GM19025 (cell line): ENCODE measurements at regions not wholly inside any gene's neighbourhood (a gene's known extent, or its start where the extent isn't known, plus 50 kb on each side); places are given as distances from the start of the nearest gene placed in this dataset.
A peak's percentile ranks its signal among the peaks of the same experiment; 100 is the strongest.
"Not testable (repeated sequence)": the region's sequence is repeated elsewhere in the genome, so short reads cannot be mapped to it uniquely, and the experiment has no call there.

Source experiments
- ATAC-seq: cut with Tn5 transposase; IDR thresholded peaks from one replicate; pipeline ENCODE4 v1.9.1; 2021; ENCODE audit warnings: mild to moderate bottlenecking, low read depth, moderate library complexity; ENCODE audit not compliant: unreplicated experiment

DNA sequence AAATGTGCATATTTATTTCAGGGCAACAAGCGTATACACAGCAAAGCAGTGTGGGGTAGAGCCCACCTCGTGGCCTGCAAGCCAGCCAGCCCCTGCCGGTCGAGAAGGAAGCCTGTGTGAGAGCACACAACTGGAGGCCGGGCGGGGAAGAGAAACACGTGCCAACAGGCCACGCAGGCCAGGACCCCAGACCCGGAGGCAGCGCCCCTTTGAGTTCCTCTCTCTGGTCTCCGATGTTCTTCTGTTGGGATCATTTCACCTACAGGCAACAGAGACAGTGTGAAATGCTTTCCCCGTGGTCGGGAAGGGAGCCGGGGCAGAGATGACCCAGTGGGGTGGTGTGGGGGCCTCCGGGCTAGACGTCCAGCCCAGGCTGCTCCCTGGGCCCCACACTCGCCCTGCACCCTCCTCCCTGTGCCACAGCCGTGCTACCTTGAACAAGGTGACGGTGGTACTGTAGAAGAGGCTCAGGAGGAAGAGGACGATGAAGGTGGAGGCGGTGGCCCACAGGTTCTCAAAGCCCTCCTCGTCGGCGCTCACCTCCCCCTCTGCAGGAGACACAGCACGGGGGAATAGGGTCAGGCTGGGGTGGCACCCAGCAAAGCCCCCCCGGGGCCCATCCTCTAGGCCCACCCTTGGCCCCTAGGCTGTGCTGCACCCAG lies 325.5 kb downstream of the TMEM121 start:
- ATAC-seq = no peak

DNA sequence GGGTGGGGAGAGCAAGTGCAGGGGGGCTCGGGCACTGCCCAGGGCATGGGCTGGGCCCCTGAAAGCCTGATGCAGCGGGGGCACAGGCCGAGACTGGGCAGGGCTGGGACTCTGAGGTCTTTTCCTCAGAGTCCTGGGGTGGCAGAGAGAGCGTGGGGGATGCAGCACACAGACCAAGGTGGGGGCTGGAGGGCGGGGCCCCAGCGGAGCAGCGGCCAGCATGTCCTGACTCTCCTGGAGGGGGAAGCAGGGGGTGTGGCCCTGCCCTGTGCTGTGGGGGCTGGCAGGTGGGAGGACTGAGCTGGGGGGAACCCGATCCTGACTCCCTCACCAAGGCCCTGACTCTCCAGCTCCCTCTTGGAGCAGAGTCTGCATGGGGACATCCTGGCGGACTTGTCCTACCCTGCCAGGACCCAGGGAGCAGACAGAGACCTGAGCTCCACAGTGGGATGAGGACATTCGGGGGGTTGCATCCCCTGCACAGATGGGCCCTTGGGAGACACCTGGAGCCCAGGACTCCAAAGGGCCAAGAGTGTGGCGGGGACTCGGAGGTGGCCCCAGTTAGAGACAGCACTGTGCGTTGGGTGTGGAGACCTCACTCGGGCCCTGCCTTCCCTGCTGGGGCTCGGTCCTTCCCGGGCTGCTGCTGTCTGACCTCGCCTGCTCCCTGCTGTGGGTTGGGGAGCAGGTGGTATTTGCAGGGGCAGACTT lies 326.1 kb downstream of the TMEM121 start:
- no peak for ATAC-seq

DNA sequence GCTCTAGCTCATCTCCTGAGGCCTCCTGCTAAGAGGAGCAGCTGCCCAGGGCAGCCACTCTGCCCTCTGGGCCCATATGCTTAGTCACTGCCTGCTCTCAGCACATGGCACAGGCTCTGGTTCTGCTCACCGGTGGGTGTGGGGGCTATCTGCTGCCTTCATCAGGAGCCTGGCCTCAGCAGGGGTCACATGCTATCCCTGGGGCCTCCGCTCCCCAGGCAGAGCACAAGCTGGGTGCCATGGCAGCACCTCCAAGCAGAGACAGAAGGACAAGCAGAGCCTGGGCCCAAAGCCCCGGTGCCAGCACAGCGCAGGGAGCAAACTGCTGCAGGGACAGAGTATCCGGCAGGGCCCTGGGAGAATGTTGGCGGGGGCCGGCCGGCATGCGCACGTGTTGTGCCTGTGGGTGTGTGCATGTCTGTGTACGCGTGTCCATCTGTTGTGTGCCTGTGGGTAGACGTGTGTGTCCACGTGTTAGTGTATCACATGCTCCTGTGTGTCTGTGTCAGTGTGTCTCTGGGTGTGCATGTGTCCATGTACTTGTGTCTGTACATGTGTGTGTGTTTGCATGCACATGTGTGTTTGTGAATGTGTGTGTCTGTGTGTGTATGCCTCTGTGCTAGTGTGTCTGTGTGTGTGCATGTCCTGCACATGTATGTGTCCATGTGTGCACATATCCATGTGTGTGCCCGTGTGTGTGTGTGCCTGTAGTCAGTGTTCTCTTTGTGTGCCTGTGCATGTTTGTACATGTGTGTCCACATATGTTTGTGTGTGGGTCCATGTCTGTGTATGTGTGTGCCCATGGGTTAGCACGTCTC lies 326.9 kb downstream of the TMEM121 start:
- ATAC-seq = no peak

DNA sequence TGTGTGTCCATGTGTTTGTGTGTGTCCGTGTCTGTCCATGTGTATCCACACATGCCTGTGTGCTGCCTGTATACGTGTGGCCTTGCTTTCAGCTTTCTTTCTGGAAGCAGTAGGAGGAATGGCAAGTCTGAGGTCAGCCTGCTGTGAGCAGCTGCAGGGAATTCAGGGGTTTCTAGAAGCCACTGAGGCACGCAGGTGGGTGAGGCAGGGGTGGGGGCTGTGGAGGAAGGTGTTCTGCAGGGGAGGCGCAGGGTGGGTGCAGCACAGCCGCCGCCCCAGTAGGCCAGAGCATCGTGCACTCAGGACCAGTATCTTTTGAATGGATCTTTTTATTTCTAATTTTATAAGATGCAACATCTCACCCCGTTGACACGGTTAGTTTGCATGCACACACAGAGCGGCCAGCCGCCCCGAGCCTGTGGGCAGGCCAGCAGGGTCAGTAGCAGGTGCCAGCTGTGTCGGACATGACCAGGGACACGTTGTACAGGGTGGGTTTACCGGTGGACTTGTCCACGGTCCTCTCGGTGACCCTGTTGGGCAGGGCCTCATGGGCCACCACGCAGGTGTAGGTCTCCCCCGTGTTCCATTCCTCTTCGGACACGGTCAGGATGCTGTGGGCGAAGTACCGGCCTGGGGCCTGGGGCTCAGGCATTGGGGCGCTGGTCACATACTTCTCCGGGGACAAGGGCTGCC lies 327.7 kb downstream of the TMEM121 start:
- ATAC-seq = no peak

DNA sequence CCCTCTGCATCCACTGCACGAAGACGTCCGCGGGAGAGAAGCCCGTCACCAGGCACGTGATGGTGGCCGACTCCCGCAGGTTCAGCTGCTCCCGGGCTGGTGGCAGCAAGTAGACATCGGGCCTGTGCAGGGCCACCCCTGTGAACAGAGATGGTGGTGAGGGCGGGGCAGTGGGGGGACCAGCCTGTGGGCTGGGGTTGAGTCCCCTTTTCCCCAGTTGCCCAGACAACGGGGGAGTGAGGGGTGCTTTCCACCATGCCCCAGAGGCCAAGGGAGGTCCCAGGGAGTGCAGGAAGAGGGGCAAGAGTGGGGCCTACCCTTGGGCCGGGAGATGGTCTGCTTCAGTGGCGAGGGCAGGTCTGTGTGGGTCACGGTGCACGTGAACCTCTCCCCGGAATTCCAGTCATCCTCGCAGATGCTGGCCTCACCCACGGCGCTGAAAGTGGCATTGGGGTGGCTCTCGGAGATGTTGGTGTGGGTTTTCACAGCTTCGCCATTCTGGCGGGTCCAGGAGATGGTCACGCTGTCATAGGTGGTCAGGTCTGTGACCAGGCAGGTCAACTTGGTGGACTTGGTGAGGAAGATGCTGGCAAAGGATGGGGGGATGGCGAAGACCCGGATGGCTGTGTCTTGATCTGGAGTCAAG lies 328.3 kb downstream of the TMEM121 start:
- no peak for ATAC-seq

- ATAC-seq = no peak
These were observed 329.0 kb downstream of the TMEM121 start for GRCh38 chr14:105855246-105855892.

- no peak for ATAC-seq
These were observed 329.7 kb downstream of the TMEM121 start for GRCh38 chr14:105855893-105856675.

GRCh38 chr14:105856676-105857219 lies 330.4 kb downstream of the TMEM121 start:
- ATAC-seq = no peak

- no peak for ATAC-seq
These were observed 330.9 kb downstream of the TMEM121 start for GRCh38 chr14:105857220-105857825.

- ATAC-seq = no peak
These were observed 331.7 kb downstream of the TMEM121 start for GRCh38 chr14:105857826-105858675.

- no peak for ATAC-seq
These were observed 332.3 kb downstream of the TMEM121 start for GRCh38 chr14:105858676-105859025.

DNA sequence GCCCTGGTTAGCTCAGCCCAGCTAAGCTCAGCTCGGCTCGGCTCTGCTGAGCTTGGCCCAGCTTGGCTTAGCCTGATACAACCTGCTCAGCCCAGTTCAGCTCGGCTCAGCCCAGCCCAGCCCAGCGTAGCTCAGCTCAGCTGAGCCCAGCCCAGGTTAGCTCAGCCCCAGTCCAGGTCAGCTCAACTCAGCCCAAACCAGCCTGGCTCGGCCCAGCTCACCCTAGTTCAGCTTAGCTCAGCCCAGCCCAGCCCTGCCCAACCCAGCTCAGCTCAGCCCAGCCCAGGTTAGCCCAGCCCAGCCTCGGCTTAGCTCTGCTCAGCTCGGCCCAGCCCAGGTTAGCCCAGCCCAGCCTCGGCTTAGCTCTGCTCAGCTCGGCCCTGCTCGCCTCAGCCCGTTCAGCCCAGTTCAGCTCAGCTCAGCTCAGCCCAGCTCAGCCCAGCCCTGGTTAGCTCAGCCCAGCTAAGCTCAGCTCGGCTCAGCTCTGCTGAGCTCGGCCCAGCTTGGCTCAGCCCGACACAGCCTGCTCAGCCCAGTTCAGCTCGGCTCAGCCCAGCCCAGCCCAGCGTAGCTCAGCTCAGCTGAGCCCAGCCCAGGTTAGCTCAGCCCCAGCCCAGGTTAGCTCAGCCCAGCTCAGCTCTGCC lies 332.8 kb downstream of the TMEM121 start:
- not testable (repeated sequence) for ATAC-seq

GRCh38 chr14:105859717-105860614 lies 333.6 kb downstream of the TMEM121 start:
- no peak for ATAC-seq

DNA sequence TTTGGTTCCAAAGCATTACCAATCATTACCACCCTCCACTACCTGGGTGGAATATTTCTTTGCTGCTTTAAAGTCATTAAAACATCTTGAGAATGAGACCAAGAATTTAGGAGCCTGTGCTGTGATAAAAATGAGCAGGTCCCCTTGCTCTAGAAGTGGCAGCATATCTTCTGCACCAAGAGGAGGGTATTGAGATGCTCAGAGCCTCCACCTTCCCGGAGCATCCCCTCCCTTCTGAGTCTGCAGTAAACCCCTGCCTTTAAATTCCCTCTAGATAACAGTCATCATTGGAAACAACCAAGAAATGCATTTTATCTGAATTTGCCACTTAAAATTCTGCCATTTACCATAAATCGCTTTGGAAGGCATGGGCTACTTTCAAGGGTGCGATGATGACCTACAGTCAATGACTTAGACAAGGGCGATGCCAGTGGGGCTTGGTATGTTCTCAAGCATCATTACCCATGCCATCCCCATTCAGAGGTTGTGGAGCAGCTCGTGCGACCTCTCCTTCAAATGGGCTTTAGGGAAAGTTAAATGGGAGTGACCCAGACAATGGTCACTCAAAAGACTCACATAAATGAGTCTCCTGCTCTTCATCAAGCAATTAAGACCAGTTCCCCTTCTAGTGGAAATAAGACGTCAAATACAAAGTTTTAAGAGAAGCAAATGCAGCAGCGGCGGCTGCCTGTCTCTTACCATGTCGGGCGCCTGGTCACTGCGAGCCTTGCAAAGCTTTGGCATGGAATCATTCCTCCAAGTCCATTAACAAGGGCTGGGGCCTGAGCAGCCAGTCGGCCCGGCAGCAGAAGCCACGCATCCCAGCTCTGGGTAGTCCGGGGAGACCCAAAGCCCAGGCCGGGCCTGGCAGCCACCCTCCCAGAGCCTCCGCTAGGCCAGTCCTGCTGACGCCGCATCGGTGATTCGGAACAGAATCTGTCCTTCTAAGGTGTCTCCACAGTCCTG lies 334.5 kb downstream of the TMEM121 start:
- no peak for ATAC-seq

GRCh38 chr14:105861985-105862465 lies 335.6 kb downstream of the TMEM121 start:
- peak; percentile 55 for ATAC-seq
